WTC11 (cell line): ENCODE measurements at regions not wholly inside any gene's neighbourhood (a gene's known extent, or its start where the extent isn't known, plus 50 kb on each side); places are given as distances from the start of the nearest gene placed in this dataset.

ENCODE experiments used
- ATAC-seq: fragments of 200-7000 bp; cut with Tn5 transposase; 2 replicates; pipeline ENCODE4 v1.10.0; 2021; ENCODE audit warnings: mild to moderate bottlenecking, moderate library complexity
- CTCF ChIA-PET: fragments of 300-600 bp; sonication (Branson Sonifier 250); formaldehyde crosslinking; loops from one replicate; lab custom pipeline; 2021; ENCODE audit warnings: antibody characterized with exemption; lab: Charles Lee
- POLR2A ChIA-PET: fragments of 350-600 bp; sonication (Branson Sonifier 250); formaldehyde crosslinking; loops from one replicate; lab custom pipeline; 2021; ENCODE audit warnings: antibody characterized with exemption; lab: Charles Lee
- DNase-seq: peaks from one replicate; pipeline ENCODE4 v3.0.0; 2021; ENCODE audit warnings: low spot score
- H3K27ac Mint-ChIP-seq: 2 replicates; pipeline ENCODE4 v1.8.0; 2021; ENCODE audit warnings: mixed read lengths
- H3K27me3 Mint-ChIP-seq: 2 replicates; pipeline ENCODE4 v1.8.0; 2021; ENCODE audit warnings: low read depth, mild to moderate bottlenecking, moderate library complexity, mixed read lengths
- H3K36me3 Mint-ChIP-seq: 2 replicates; pipeline ENCODE4 v1.8.0; 2021; ENCODE audit warnings: mixed read lengths
- H3K4me1 Mint-ChIP-seq: 2 replicates; pipeline ENCODE4 v1.8.0; 2022; ENCODE audit warnings: mixed read lengths
- H3K4me3 Mint-ChIP-seq: 2 replicates; pipeline ENCODE4 v1.8.0; 2021; ENCODE audit warnings: mild to moderate bottlenecking, moderate library complexity, mixed read lengths
- H3K9me3 Mint-ChIP-seq: 2 replicates; pipeline ENCODE4 v1.8.0; 2021; ENCODE audit warnings: mixed read lengths
- ATF1 ChIP-seq: sonication (generic); formaldehyde crosslinking; IDR thresholded peaks from 2 replicates; pipeline ENCODE4 v1.8.1; 2023; ENCODE audit warnings: mild to moderate bottlenecking, moderate library complexity, missing genetic modification reagents
- CBFB ChIP-seq: sonication (generic); formaldehyde crosslinking; IDR thresholded peaks from 2 replicates; pipeline ENCODE4 v1.8.1; 2022; ENCODE audit warnings: mild to moderate bottlenecking, low read depth, missing genetic modification reagents
- ERG ChIP-seq: fragments of 250-450 bp; sonication (Bioruptor Pico); IDR thresholded peaks from 2 replicates; pipeline ENCODE4 v1.8.0; 2021; ENCODE audit warnings: mild to moderate bottlenecking
- ETV6 ChIP-seq: sonication (generic); formaldehyde crosslinking; IDR thresholded peaks from 2 replicates; pipeline ENCODE4 v1.8.1; 2022; ENCODE audit warnings: mild to moderate bottlenecking, missing genetic modification reagents
- FOXP1 ChIP-seq: sonication (generic); formaldehyde crosslinking; IDR thresholded peaks from 2 replicates; pipeline ENCODE4 v1.8.0; 2022; ENCODE audit warnings: missing genetic modification reagents, mild to moderate bottlenecking, moderate library complexity, borderline replicate concordance
- GRHL2 ChIP-seq: fragments of 250-450 bp; sonication (Bioruptor Pico); IDR thresholded peaks from 2 replicates; pipeline ENCODE4 v1.8.0; 2022; ENCODE audit warnings: mild to moderate bottlenecking, moderate library complexity; ENCODE audit not compliant: insufficient replicate concordance, severe bottlenecking
- HMGA2 ChIP-seq: fragments of 250-450 bp; sonication (Bioruptor Pico); IDR thresholded peaks from 2 replicates; pipeline ENCODE4 v1.4.0; 2021; ENCODE audit warnings: mild to moderate bottlenecking, moderate library complexity
- JUN ChIP-seq: sonication (generic); formaldehyde crosslinking; IDR thresholded peaks from 2 replicates; pipeline ENCODE4 v1.8.0; 2023; ENCODE audit warnings: mild to moderate bottlenecking, missing genetic modification reagents
- OVOL2 ChIP-seq: fragments of 250-450 bp; sonication (Bioruptor Pico); IDR thresholded peaks from 2 replicates; pipeline ENCODE4 v1.9.0; 2021; ENCODE audit warnings: mild to moderate bottlenecking, borderline replicate concordance
- SMAD3 ChIP-seq: sonication (generic); formaldehyde crosslinking; IDR thresholded peaks from 2 replicates; pipeline ENCODE4 v1.8.0; 2022; ENCODE audit warnings: missing genetic modification reagents, mild to moderate bottlenecking, borderline replicate concordance
- SOX15 ChIP-seq: fragments of 250-450 bp; sonication (Bioruptor Pico); IDR thresholded peaks from 2 replicates; pipeline ENCODE4 v1.9.0; 2021; ENCODE audit warnings: mild to moderate bottlenecking
- TCF7 ChIP-seq: sonication (generic); formaldehyde crosslinking; IDR thresholded peaks from 2 replicates; pipeline ENCODE4 v1.8.0; 2022; ENCODE audit warnings: mild to moderate bottlenecking, low read depth, missing genetic modification reagents, moderate library complexity
- ZNF121 ChIP-seq: sonication (generic); formaldehyde crosslinking; IDR thresholded peaks from 2 replicates; pipeline ENCODE4 v1.8.0; 2023; ENCODE audit warnings: missing genetic modification reagents
- ZNF219 ChIP-seq: sonication (generic); formaldehyde crosslinking; IDR thresholded peaks from 2 replicates; pipeline ENCODE4 v1.8.0; 2023; ENCODE audit warnings: missing genetic modification reagents, mild to moderate bottlenecking, borderline replicate concordance
- ZNF423 ChIP-seq: fragments of 250-450 bp; sonication (Bioruptor Pico); IDR thresholded peaks from 2 replicates; pipeline ENCODE4 v2.1.2; 2022; ENCODE audit warnings: mild to moderate bottlenecking, moderate library complexity
- ZNF512 ChIP-seq: sonication (generic); formaldehyde crosslinking; IDR thresholded peaks from 2 replicates; pipeline ENCODE4 v1.8.1; 2022; ENCODE audit warnings: missing genetic modification reagents, borderline replicate concordance
- TF ChIP-seq, protein P1 (sequence below): sonication (generic); formaldehyde crosslinking; IDR thresholded peaks from 2 replicates; pipeline ENCODE4 v1.8.1; 2023; ENCODE audit warnings: mild to moderate bottlenecking, moderate library complexity, missing genetic modification reagents
- TF ChIP-seq, protein P2 (sequence below): fragments of 250-450 bp; sonication (Bioruptor Pico); IDR thresholded peaks from 2 replicates; pipeline ENCODE4 v1.9.0; 2021; ENCODE audit warnings: mild to moderate bottlenecking, borderline replicate concordance
- TF ChIP-seq, protein P3 (sequence below): sonication (generic); formaldehyde crosslinking; conservative IDR thresholded peaks from 2 replicates; pipeline ENCODE4 v1.8.1; 2023; ENCODE audit warnings: mild to moderate bottlenecking, low read depth, missing genetic modification reagents, moderate library complexity

- POLR2A ChIA-PET, result no interaction called here
- TF ChIP-seq HMGA2 (CRISPR knock-in tag), result no peak
- no peak for TF ChIP-seq ZNF423 (CRISPR knock-in tag)
- no peak for TF ChIP-seq TCF7 (CRISPR knock-in tag)
- TF ChIP-seq JUN (CRISPR knock-in tag), result no peak
- no peak for TF ChIP-seq CBFB
- TF ChIP-seq ZNF219, result no peak
- TF ChIP-seq ZNF512 (CRISPR knock-in tag), result no peak
- TF ChIP-seq SMAD3 (CRISPR knock-in tag), result no peak
- no peak for TF ChIP-seq ERG (CRISPR knock-in tag)
- TF ChIP-seq, protein P1, sequence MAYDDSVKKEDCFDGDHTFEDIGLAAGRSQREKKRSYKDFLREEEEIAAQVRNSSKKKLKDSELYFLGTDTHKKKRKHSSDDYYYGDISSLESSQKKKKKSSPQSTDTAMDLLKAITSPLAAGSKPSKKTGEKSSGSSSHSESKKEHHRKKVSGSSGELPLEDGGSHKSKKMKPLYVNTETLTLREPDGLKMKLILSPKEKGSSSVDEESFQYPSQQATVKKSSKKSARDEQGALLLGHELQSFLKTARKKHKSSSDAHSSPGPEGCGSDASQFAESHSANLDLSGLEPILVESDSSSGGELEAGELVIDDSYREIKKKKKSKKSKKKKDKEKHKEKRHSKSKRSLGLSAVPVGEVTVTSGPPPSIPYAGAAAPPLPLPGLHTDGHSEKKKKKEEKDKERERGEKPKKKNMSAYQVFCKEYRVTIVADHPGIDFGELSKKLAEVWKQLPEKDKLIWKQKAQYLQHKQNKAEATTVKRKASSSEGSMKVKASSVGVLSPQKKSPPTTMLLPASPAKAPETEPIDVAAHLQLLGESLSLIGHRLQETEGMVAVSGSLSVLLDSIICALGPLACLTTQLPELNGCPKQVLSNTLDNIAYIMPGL (CRISPR knock-in tag), result no peak
- no peak for TF ChIP-seq ZNF121 (CRISPR knock-in tag)
- TF ChIP-seq, protein P2, sequence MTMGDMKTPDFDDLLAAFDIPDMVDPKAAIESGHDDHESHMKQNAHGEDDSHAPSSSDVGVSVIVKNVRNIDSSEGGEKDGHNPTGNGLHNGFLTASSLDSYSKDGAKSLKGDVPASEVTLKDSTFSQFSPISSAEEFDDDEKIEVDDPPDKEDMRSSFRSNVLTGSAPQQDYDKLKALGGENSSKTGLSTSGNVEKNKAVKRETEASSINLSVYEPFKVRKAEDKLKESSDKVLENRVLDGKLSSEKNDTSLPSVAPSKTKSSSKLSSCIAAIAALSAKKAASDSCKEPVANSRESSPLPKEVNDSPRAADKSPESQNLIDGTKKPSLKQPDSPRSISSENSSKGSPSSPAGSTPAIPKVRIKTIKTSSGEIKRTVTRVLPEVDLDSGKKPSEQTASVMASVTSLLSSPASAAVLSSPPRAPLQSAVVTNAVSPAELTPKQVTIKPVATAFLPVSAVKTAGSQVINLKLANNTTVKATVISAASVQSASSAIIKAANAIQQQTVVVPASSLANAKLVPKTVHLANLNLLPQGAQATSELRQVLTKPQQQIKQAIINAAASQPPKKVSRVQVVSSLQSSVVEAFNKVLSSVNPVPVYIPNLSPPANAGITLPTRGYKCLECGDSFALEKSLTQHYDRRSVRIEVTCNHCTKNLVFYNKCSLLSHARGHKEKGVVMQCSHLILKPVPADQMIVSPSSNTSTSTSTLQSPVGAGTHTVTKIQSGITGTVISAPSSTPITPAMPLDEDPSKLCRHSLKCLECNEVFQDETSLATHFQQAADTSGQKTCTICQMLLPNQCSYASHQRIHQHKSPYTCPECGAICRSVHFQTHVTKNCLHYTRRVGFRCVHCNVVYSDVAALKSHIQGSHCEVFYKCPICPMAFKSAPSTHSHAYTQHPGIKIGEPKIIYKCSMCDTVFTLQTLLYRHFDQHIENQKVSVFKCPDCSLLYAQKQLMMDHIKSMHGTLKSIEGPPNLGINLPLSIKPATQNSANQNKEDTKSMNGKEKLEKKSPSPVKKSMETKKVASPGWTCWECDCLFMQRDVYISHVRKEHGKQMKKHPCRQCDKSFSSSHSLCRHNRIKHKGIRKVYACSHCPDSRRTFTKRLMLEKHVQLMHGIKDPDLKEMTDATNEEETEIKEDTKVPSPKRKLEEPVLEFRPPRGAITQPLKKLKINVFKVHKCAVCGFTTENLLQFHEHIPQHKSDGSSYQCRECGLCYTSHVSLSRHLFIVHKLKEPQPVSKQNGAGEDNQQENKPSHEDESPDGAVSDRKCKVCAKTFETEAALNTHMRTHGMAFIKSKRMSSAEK, result no peak
- no peak for TF ChIP-seq GRHL2 (CRISPR knock-in tag)
- TF ChIP-seq OVOL2, result no peak
- no peaks in the 10 kb centered on the region for H3K36me3 Mint-ChIP-seq
- no peak for DNase-seq
- no peak for ATAC-seq
- 0 out of 2 replicates have a peak, but pooled peaks cover 9% of the 10 kb centered on the region for H3K9me3 Mint-ChIP-seq
- H3K27me3 Mint-ChIP-seq, result no peaks in the 10 kb centered on the region
- no peak overlapping the region for H3K27ac Mint-ChIP-seq
- H3K4me1 Mint-ChIP-seq, result 0 out of 2 replicates have a peak, but pooled peaks cover 4% of the 10 kb centered on the region
- CTCF ChIA-PET, result no interaction called here
- H3K4me3 Mint-ChIP-seq, result no peak overlapping the region
These were observed 145.7 kb upstream of the CBLB start for GRCh38 chr3:106014518-106014917.

DNA sequence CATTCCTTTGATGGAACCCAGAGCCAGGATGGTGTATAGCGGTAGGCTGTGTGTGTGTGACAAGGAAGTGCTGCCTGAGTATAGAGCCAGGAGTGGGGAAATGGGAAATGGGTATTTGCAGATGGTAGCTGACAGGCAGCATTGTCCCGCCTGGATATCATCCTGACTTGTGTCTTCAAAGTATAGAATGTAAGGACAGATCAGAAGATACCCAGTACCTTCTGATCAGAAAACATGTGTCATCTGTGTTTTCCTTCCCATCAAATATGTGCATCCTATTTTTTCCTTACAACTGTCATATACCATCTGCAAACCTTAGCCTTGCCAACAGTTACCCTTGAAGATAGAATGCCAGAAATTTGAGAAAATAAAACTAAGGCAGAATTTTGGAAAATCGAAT is 146.2 kb upstream of the CBLB start:
- ATAC-seq (no peak), DNase-seq (no peak)
- Mint-ChIP-seq H3K4me3 (no peak overlapping the region), H3K4me1 (0 out of 2 replicates have a peak, but pooled peaks cover 4% of the 10 kb centered on the region), H3K36me3 (no peaks in the 10 kb centered on the region), H3K9me3 (0 out of 2 replicates have a peak, but pooled peaks cover 9% of the 10 kb centered on the region), H3K27ac (no peak overlapping the region), H3K27me3 (no peaks in the 10 kb centered on the region)
- TF ChIP-seq FOXP1 (no peak), ATF1 (no peak), SOX15 (no peak), ETV6 (CRISPR knock-in tag) (no peak)
- TF ChIP-seq, protein P3, sequence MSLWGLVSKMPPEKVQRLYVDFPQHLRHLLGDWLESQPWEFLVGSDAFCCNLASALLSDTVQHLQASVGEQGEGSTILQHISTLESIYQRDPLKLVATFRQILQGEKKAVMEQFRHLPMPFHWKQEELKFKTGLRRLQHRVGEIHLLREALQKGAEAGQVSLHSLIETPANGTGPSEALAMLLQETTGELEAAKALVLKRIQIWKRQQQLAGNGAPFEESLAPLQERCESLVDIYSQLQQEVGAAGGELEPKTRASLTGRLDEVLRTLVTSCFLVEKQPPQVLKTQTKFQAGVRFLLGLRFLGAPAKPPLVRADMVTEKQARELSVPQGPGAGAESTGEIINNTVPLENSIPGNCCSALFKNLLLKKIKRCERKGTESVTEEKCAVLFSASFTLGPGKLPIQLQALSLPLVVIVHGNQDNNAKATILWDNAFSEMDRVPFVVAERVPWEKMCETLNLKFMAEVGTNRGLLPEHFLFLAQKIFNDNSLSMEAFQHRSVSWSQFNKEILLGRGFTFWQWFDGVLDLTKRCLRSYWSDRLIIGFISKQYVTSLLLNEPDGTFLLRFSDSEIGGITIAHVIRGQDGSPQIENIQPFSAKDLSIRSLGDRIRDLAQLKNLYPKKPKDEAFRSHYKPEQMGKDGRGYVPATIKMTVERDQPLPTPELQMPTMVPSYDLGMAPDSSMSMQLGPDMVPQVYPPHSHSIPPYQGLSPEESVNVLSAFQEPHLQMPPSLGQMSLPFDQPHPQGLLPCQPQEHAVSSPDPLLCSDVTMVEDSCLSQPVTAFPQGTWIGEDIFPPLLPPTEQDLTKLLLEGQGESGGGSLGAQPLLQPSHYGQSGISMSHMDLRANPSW (CRISPR knock-in tag), result no peak
- POLR2A ChIA-PET, result no interaction called here
- CTCF ChIA-PET, result no interaction called here
